Renal cortex interstitium (tissue), 11 donors: ENCODE measurements at regions not wholly inside any gene's neighbourhood (a gene's known extent, or its start where the extent isn't known, plus 50 kb on each side); places are given as distances from the start of the nearest gene placed in this dataset.

ENCODE experiments used
- DNase-seq, 11 donors: peaks; one replicate each; pipeline ENCODE4 v3.0.0-alpha.2; 2013; ENCODE audit warnings: low read depth in 9 of 11, low spot score in 4 of 11; ENCODE audit errors: extremely low read depth in 1 of 11

DNA sequence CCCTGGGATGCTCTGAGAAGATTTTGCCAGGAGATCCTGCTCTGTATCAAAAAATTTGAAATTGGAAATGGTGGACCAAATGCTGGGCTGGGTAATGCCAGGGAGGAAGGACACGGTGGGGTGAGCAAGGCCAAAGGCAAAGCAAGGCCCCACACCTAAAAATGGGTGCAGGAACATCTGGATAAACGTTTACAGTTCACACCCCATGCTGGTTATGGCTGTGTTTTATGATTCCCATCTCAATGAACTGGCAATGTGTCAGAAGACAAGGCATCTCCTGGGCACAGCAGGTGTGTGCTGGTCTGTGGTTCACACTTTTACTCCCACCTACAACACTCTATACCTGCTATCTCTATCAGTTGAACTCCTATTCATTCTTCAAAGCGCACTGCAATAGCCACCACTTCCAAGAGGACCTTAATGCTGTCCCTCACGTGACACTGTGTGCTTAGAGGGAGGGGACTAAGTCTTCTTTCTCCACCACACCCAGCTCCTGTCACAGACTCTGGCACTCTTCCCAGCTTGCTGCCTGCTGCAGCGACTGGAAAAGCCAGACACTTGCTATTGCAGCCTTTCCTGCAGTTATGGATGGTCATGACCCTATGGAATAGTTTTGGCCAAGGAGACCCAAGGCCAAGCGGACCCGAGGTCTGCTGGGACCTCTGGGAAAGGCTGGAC lies 277.5 kb downstream of the CTTN start:
- no peak for DNase-seq

DNA sequence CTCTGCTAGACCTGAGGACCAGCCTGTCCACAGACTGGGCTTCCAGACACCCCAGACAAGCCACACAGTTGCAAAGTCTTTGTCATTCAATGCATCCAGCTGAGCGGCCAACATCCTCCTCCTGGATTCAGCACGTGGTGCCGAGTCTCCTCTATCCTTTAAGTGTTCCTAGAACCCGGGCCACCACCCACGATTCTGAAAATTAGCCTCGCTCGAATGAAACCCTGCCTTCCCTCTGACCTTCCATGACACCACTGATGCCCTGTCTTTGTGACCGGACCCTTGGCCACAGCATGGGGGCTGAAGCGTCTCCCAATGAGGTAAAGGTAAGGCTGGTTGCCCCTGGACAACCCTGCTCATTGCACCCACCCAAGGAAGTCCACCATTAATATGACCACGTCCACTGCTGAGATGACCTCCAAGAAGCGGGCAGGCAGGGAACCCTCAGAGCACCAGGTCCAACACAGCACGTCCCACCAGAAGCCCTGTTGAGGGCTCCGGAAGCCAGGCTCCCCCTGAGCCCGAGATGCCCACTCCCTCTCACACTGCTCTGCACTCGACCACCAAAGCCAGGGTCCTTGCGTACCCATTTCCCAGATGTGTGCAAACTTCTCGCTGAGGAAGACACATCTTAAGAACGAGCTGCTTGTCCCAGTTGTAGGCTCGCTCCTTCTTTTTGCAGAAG lies 279.0 kb downstream of the CTTN start:
- no peak for DNase-seq

DNA sequence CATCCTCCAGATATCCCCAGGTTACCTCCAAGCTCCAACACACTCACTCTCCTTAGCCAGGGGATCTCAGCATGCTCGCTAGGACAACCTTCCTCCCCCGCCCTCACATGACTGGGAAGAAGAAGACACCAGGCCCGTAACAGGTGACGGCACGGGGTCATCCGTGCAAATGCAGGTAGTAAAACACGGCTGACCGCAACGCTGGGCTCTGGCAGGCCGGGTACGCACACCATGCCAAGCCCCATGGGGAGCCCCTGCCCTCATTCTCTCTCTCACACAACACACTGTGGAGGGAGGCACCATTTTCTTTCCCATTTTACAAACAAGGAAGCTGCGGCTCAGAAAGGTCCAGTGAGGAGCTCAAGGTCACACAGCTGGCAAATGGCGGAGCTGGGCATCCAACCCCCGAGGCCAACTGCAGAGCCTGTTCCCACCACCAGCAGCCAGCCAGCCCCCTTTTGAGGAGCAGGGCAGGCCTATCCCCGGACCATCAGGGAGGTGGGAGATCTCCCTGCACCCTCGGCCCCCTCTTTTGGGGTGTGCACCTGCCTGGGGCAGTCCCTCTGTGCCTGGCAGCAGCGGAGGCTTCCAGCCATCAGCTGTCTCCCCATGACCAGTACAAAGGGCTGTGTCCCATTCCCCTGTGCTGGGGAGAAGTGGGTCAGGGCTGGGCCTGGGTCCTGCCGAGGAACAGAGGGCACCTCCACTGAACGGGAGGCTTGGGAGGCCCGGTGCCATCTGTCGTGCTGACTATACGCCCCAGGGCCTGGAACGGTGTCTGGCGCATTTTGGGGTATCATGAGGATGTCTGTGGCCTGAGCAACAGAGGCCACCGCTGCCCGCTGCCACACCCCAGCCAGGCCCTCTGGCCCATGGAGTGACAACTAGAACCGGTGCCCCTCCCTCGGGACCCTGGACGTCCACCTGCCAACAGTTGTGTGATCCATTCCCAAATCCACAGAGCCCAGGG lies 280.9 kb downstream of the CTTN start:
- no peak for DNase-seq

DNA sequence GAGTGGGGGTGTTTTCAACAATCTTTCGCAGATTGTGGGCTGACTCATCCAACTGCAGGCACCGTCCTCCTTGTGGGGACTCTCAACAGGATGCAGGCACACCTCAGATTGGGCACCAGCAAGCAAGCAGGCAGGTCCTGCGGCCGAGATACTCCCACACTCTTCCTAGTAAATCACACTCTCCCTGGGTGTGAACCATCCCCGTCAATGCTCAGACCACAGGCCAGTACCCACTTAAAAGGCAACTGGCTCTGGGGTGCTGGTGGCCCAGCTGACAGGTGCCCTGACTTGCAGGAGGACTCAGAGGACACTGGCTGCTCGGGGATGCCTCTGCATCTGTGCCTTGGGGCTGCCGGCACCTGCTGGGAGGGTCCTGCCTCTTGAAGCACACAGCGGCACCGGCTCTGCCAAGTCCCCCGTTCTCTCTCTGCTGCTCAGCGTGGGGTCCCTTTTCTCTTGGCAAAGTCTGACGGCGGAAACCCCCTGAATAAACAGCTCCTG lies 282.5 kb downstream of the CTTN start:
- no peak for DNase-seq

DNA sequence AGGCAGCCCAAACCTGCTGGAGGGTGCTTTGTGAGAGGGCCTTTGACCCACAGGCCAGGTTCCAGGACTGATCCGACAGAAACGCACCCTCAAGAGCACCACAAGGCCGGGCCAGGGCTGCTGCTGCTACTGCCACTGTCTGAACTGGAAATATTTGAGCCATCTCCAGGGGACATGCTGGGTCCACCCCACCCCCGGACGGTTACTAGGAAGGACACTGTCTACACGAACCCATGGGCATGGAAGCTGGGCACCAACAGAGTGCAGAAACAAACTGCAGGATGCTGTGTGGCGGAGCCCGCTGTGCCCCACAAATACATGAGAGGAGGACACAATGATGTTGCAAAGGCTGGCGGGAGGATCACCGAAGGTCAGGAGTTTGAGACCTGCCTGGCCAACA lies 283.7 kb downstream of the CTTN start:
- no peak for DNase-seq

DNA sequence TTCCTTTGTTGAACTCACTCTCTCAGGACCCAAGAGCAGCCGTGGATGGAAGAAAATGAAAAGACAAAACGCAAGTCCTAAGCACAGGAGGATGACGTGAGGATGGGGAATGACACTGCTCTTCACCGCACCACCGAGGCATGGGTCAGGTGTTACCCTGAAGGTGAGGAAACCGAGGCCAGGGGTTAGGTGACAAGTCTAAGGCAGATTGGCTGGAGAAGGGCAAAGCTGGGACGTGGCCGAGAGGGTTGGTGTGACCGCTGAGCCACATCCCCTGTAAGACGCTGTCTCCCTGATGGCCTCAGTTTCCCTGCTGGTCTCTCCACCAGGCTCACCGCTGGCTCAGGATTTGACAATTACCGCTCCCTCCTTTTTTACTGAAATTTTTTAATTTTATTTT lies 284.4 kb downstream of the CTTN start:
- no peak for DNase-seq

DNA sequence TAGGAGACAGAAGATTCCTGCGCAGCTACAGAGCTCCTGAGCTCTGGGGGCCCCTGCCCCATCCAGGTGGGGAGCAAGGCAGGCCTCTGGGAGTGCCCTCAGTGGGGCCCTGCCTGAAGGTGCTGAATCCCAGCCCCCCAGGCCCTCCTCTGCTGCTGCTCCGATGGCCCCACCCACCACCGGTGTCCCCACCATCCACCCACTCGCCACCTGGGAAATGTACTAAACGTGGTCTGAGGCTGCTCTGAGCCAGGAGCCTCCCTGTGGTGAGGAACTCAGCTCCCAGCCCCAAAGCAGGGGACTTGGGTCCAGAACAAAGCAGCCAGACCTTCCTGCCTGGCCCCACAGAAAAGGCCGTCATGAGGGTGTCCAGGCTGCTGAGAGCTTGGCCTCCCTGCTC lies 289.4 kb downstream of the CTTN start:
- DNase-seq: no peak

DNA sequence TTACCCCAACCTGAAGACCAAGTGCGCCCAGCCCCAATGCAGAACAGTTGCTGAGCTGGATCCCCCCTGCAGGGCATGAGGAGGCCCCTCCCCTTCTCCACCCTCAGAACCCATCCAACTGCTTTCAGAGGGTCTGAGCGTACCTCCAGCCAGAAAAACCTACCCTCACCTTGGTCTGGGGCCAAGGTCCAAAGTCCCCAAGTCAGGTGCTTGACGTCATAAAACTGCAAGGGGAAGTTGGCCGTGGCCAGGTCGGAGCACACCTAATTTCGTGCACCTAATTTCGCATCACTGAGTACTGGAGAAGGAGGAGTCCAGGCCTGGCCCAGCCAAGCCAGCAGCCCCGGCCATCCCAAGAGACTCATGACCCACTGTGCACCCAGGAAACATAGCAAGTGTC lies 289.8 kb downstream of the CTTN start:
- no peak for DNase-seq

DNA sequence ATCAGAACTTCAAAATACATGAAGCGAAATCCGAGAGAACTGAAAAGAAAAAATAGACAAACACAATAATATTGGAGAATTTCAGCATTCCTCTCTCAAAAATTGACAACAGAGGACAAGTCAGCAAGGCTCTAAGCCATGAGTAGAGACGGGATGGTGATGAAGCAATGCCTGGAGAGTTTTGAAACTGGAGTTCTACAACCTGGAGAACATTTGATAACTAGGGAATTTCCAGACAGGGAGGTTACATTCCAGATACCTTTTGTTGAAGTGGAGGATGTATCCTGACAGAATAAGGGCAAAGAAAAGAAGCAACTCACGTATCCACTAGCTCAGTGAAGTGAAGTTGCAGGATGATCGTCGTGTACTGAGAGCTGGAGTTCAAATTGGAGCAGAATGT lies 291.4 kb downstream of the CTTN start:
- DNase-seq: no peak

DNA sequence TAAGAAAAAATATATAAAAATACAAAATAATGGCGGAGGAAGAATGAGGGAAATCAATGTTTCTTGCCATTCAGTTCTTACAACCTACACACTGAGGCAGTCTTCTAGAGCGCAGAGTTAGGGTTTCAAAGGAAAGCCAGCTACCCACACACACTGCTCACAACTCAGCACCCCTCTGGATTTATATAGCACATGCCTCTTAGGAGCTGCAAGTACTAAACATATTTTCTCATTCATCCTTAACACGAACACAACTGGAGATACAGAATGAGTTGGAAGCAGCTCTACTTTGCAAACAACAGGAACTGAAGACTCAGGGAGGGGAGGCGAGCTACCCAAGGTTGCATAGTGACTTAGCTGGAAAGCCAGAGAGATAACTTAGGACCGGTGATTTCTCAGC lies 293.8 kb downstream of the CTTN start:
- no peak for DNase-seq

DNA sequence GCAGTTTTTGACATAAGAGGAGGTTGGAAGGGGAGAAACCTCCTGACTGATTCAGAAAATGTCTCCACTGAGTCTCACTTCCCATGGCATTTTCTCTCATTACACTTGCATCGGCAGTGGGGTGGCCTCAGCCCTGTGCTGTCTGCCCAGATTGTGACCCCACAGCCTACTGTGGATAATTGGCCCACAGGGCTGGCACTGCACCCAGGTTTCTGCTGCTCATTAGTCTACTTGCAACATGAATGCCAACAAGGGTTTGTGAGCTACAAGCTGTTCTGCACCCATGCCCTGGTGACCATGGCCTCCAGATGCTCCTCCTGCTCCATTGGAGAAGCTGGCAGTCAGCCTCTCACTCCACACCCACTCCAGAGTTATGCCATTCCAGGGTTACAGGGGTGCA lies 296.0 kb downstream of the CTTN start:
- DNase-seq: no peak

DNA sequence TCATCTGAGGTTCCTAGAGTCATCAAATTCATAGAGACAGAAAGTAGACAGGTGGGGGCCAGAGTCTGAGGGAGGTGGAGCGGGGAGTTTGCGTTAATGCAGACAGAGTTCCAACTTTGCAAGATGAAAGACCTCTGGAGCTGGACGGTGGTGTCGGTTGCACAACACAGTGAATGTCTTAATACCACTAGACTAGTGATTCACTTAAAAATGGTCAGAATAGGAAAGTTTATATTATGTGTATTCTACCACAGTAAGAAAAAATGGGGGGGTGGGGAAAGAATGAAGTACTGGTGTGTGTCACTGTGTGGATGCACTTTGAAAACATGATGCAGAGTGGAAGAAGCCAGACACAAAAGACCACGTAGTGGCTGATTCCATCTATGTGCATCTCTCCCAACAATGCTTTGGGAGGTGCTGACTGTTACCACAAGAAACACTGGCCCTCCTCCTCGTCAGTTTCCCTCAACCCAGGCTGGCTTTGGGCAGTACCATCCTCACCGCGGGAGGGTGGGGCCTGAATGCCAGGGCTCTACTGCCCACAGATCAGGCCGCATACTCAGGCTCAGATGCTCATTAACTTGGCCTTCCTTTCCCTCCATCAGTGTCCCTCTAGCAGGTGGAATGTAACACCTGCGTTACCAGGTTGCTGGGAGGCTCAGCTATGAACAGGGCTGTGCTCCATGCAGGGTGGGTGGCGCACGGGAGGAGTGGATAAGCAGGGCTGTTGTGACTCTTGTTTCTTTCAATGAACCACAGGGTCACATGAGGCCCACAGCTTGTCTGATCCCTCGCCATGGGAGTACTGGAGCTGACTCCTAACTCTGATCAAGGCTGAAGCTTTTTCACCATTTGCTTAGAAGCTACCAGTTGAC lies 297.0 kb downstream of the CTTN start:
- DNase-seq: no peak

DNA sequence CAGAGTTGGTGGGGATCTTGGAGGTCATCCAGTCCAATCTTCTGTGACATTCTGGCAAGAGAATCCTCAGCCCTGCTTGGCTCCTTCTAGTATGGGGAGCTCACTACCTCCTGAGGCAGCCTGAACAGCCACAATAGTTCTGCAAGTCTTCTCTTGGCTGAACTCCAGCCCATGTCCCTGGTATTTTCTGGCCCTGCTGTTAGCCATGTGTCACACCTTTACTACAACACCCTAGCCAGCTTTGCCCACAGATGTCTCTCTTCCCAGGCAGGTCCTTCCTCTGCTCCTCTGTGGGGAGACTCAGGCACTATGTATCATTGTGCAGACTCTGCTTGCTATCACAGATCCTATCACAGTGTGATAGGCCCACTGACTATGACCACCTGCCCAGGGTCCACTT lies 297.7 kb downstream of the CTTN start:
- DNase-seq: no peak

DNA sequence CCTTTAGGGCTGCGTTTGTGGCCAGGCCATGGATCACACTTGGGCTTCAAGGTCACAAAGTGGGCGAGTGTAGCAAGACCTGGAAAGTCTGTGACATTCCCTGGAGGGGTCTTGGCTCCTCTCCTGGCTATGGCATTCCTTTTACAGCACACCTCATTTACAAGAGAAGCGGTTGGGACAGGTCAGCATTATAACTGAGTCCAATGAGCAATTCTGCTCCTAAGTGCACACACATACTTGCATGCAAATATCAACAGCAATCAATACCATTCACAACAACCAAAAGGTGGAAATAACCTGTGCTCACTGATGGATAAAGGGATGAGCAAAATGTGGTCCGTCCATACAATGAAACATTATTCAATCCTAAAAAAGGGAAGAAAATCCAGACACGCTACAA lies 298.2 kb downstream of the CTTN start:
- no peak for DNase-seq

DNA sequence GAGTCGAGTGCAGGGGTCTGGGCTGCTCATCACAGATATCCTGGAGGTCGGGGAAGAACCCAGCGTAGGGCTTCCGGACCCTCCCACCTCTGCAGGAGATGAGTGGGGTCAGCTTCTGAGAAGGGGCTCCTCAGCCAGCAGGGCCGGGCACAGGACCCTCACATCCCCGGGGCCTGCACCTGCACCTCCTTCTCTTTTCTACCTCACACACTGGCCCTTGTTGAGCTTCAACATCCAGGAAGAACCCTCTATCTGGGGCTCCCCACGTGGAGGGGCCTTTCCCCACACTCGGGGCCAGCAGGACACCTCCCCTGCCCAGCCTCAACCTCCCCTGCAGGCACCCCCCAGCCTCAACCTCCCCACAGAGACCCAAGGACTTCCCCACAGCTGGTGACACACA lies 299.4 kb downstream of the CTTN start:
- no peak for DNase-seq

DNA sequence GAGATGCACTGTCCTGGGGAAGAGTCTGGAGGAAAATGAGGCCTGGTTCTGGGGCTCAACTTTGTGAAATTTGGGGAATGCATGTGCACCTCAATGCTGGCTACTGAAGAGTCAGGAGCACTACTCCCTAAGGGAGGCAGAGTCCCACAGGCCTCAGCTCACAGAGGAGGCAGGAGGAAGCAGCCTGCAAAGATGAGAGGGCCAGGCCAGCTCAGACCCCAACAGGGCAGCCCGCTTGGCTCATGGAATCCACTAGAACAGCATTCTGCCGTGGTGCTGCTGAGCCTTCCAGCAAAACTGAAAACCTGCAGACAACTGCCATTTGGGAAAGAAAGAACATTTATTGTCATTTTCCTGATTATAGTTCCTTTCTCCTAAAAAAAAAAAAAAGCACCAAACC lies 300.5 kb downstream of the CTTN start:
- DNase-seq: no peak

DNA sequence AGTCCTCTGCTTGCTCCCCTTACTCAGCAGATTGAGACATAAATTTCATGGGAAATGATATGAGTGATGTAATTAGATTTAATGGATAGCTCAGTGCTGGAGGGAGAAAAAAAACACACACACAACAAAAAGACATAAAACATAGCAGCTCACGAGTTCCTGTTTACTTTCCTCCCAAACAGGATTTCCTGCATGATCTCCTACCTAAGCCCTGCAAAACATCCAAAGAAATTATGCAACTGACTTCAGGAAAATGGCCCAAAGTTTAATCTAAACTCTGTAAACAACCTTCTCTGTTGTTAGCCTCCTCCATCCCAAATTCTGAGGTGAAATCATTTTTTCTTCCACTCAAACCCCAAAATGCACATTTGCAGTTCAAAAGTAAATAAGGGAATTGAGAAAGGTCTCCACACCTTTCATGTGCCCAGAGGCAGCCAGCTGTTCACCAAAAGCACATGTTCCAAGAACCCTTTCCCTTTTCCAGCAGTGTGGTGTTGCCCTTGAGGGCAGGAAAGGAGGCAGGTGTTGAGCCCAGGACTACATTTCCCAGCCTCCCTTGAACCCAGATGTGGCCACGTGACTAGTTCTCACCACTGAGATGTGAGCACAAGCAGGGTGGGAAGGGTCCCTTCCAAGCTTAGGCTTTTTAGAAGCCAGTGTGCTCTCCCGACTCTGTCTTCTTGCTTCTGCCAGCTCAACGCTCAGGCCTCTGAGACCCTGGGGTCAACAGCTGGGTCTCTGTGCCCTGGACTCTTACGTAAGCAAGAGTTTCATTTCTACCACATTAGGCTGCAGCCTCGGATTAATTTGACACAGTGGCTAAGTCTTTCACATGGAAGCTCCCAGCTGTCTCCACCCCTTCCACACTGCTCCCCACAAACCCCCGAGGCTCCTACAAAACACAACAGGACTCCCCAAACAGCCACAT lies 301.2 kb downstream of the CTTN start:
- no peak for DNase-seq

DNA sequence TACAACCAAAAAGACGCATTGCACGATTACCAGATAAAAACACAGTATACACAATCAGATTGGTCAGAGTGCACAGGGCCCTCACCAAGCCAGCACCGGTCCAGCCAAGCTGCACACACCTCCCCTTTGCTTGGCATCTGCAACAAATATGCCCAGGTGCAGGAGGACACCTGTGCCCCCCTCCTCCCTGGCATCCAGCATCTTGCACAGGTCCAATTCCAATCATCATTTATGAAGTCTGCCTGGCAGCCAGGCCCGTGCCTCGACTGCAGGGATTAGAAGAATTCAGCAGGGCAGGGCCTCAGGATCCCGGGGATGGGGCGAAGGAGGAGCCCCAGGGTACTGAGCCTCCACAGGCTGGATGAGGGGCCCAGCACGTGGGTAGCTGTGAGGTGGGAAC lies 302.1 kb downstream of the CTTN start:
- DNase-seq: no peak
